ENCODE measurements at regions not wholly inside any gene's neighbourhood (a gene's known extent, or its start where the extent isn't known, plus 50 kb on each side); places are given as distances from the start of the nearest gene placed in this dataset.

- Histone ChIP-seq H3K9ac (ENCODE audit: low read length in 2 of 2) (no peak overlapping the region), H3K27me3 (ENCODE audit: control insufficient read depth in 1 of 2, insufficient read depth in 2 of 2, low read length in 2 of 2) (no peaks in the 10 kb centered on the region), H3K9me3 (ENCODE audit: control insufficient read depth in 2 of 2, low read length in 2 of 2) (peaks cover 0 to 4% of the 10 kb centered on the region in 2 donors), H3K36me3 (ENCODE audit: control insufficient read depth in 2 of 2, insufficient read depth in 2 of 2, low read length in 2 of 2) (no peaks in the 10 kb centered on the region), H3K27ac (ENCODE audit: low read length) (no peak overlapping the region), H3K4me1 (ENCODE audit: control insufficient read depth, insufficient read depth, low read length) (no peaks in the 10 kb centered on the region), H3K4me3 (ENCODE audit: low read length in 2 of 2) (no peak overlapping the region)
Observed at GRCh38 chr21:15557925-15558324, 171.9 kb upstream of the USP25 start.

GRCh38 chr21:15558884-15559283 is 170.9 kb upstream of the USP25 start:
- Histone ChIP-seq H3K27me3 (ENCODE audit: control insufficient read depth in 1 of 2, insufficient read depth in 2 of 2, low read length in 2 of 2) (no peaks in the 10 kb centered on the region), H3K4me1 (ENCODE audit: control insufficient read depth, insufficient read depth, low read length) (no peaks in the 10 kb centered on the region), H3K27ac (ENCODE audit: low read length) (no peak overlapping the region), H3K9ac (ENCODE audit: low read length in 2 of 2) (no peak overlapping the region), H3K9me3 (ENCODE audit: control insufficient read depth in 2 of 2, low read length in 2 of 2) (peaks cover 0 to 4% of the 10 kb centered on the region in 2 donors), H3K4me3 (ENCODE audit: low read length in 2 of 2) (no peak overlapping the region), H3K36me3 (ENCODE audit: control insufficient read depth in 2 of 2, insufficient read depth in 2 of 2, low read length in 2 of 2) (no peaks in the 10 kb centered on the region)

- no peaks in the 10 kb centered on the region for H3K27me3 ChIP-seq (ENCODE audit: control insufficient read depth in 1 of 2, insufficient read depth in 2 of 2, low read length in 2 of 2)
Observed at GRCh38 chr21:15559660-15560059, 170.1 kb upstream of the USP25 start.

GRCh38 chr21:15560383-15561056 is 169.3 kb upstream of the USP25 start:
- no peaks in the 10 kb centered on the region for H3K27me3 ChIP-seq (ENCODE audit: control insufficient read depth in 1 of 2, insufficient read depth in 2 of 2, low read length in 2 of 2)
- H3K9ac ChIP-seq (ENCODE audit: low read length in 2 of 2): no peak overlapping the region
- no peaks in the 10 kb centered on the region for H3K36me3 ChIP-seq (ENCODE audit: control insufficient read depth in 2 of 2, insufficient read depth in 2 of 2, low read length in 2 of 2)
- peaks cover 0 to 4% of the 10 kb centered on the region in 2 donors for H3K9me3 ChIP-seq (ENCODE audit: control insufficient read depth in 2 of 2, low read length in 2 of 2)
- no peak overlapping the region for H3K27ac ChIP-seq (ENCODE audit: low read length)
- H3K4me3 ChIP-seq (ENCODE audit: low read length in 2 of 2): no peak overlapping the region
- H3K4me1 ChIP-seq (ENCODE audit: control insufficient read depth, insufficient read depth, low read length): no peaks in the 10 kb centered on the region

More at GRCh38 chr21:15559660-15560059, 170.1 kb upstream of the USP25 start:
- Histone ChIP-seq H3K27ac (ENCODE audit: low read length) (no peak overlapping the region), H3K36me3 (ENCODE audit: control insufficient read depth in 2 of 2, insufficient read depth in 2 of 2, low read length in 2 of 2) (no peaks in the 10 kb centered on the region), H3K9ac (ENCODE audit: low read length in 2 of 2) (no peak overlapping the region), H3K4me1 (ENCODE audit: control insufficient read depth, insufficient read depth, low read length) (no peaks in the 10 kb centered on the region), H3K4me3 (ENCODE audit: low read length in 2 of 2) (no peak overlapping the region), H3K9me3 (ENCODE audit: control insufficient read depth in 2 of 2, low read length in 2 of 2) (peaks cover 0 to 4% of the 10 kb centered on the region in 2 donors)

GRCh38 chr21:15562748-15563147 is 167.0 kb upstream of the USP25 start:
- H3K27me3 ChIP-seq (ENCODE audit: control insufficient read depth in 1 of 2, insufficient read depth in 2 of 2, low read length in 2 of 2): no peaks in the 10 kb centered on the region
- H3K4me1 ChIP-seq (ENCODE audit: control insufficient read depth, insufficient read depth, low read length): no peaks in the 10 kb centered on the region
- H3K4me3 ChIP-seq (ENCODE audit: low read length in 2 of 2): no peak overlapping the region
- H3K36me3 ChIP-seq (ENCODE audit: control insufficient read depth in 2 of 2, insufficient read depth in 2 of 2, low read length in 2 of 2): no peaks in the 10 kb centered on the region
- H3K9ac ChIP-seq (ENCODE audit: low read length in 2 of 2): no peak overlapping the region
- H3K9me3 ChIP-seq (ENCODE audit: control insufficient read depth in 2 of 2, low read length in 2 of 2): peaks cover 0 to under 1% of the 10 kb centered on the region in 2 donors
- no peak overlapping the region for H3K27ac ChIP-seq (ENCODE audit: low read length)

- Histone ChIP-seq H3K9ac (ENCODE audit: low read length in 2 of 2) (no peak overlapping the region), H3K27me3 (ENCODE audit: control insufficient read depth in 1 of 2, insufficient read depth in 2 of 2, low read length in 2 of 2) (no peaks in the 10 kb centered on the region), H3K4me3 (ENCODE audit: low read length in 2 of 2) (no peak overlapping the region), H3K36me3 (ENCODE audit: control insufficient read depth in 2 of 2, insufficient read depth in 2 of 2, low read length in 2 of 2) (no peaks in the 10 kb centered on the region), H3K27ac (ENCODE audit: low read length) (no peak overlapping the region), H3K9me3 (ENCODE audit: control insufficient read depth in 2 of 2, low read length in 2 of 2) (no peaks in the 10 kb centered on the region), H3K4me1 (ENCODE audit: control insufficient read depth, insufficient read depth, low read length) (no peaks in the 10 kb centered on the region)
Observed at GRCh38 chr21:15564907-15565306, 164.9 kb upstream of the USP25 start.

GRCh38 chr21:15566703-15567102 is 163.1 kb upstream of the USP25 start:
- no peaks in the 10 kb centered on the region for H3K9me3 ChIP-seq (ENCODE audit: control insufficient read depth in 2 of 2, low read length in 2 of 2)
- no peak overlapping the region for H3K27ac ChIP-seq (ENCODE audit: low read length)
- H3K4me1 ChIP-seq (ENCODE audit: control insufficient read depth, insufficient read depth, low read length): no peaks in the 10 kb centered on the region

GRCh38 chr21:15567191-15567590 is 162.6 kb upstream of the USP25 start:
- Histone ChIP-seq H3K4me3 (ENCODE audit: low read length in 2 of 2) (no peak overlapping the region), H3K9me3 (ENCODE audit: control insufficient read depth in 2 of 2, low read length in 2 of 2) (no peaks in the 10 kb centered on the region), H3K27ac (ENCODE audit: low read length) (no peak overlapping the region), H3K9ac (ENCODE audit: low read length in 2 of 2) (no peak overlapping the region), H3K27me3 (ENCODE audit: control insufficient read depth in 1 of 2, insufficient read depth in 2 of 2, low read length in 2 of 2) (no peaks in the 10 kb centered on the region), H3K4me1 (ENCODE audit: control insufficient read depth, insufficient read depth, low read length) (no peaks in the 10 kb centered on the region), H3K36me3 (ENCODE audit: control insufficient read depth in 2 of 2, insufficient read depth in 2 of 2, low read length in 2 of 2) (no peaks in the 10 kb centered on the region)

More at GRCh38 chr21:15566703-15567102, 163.1 kb upstream of the USP25 start:
- no peaks in the 10 kb centered on the region for H3K27me3 ChIP-seq (ENCODE audit: control insufficient read depth in 1 of 2, insufficient read depth in 2 of 2, low read length in 2 of 2)
- no peaks in the 10 kb centered on the region for H3K36me3 ChIP-seq (ENCODE audit: control insufficient read depth in 2 of 2, insufficient read depth in 2 of 2, low read length in 2 of 2)
- H3K4me3 ChIP-seq (ENCODE audit: low read length in 2 of 2): no peak overlapping the region
- H3K9ac ChIP-seq (ENCODE audit: low read length in 2 of 2): no peak overlapping the region

- no peak overlapping the region for H3K4me3 ChIP-seq (ENCODE audit: low read length in 2 of 2)
- no peaks in the 10 kb centered on the region for H3K9me3 ChIP-seq (ENCODE audit: control insufficient read depth in 2 of 2, low read length in 2 of 2)
- no peak overlapping the region for H3K27ac ChIP-seq (ENCODE audit: low read length)
- H3K36me3 ChIP-seq (ENCODE audit: control insufficient read depth in 2 of 2, insufficient read depth in 2 of 2, low read length in 2 of 2): no peaks in the 10 kb centered on the region
- H3K4me1 ChIP-seq (ENCODE audit: control insufficient read depth, insufficient read depth, low read length): no peaks in the 10 kb centered on the region
- no peaks in the 10 kb centered on the region for H3K27me3 ChIP-seq (ENCODE audit: control insufficient read depth in 1 of 2, insufficient read depth in 2 of 2, low read length in 2 of 2)
- no peak overlapping the region for H3K9ac ChIP-seq (ENCODE audit: low read length in 2 of 2)
Observed at GRCh38 chr21:15568516-15568915, 161.3 kb upstream of the USP25 start.

- no peak overlapping the region for H3K4me3 ChIP-seq (ENCODE audit: low read length in 2 of 2)
- H3K27me3 ChIP-seq (ENCODE audit: control insufficient read depth in 1 of 2, insufficient read depth in 2 of 2, low read length in 2 of 2): no peaks in the 10 kb centered on the region
- no peaks in the 10 kb centered on the region for H3K9me3 ChIP-seq (ENCODE audit: control insufficient read depth in 2 of 2, low read length in 2 of 2)
- H3K27ac ChIP-seq (ENCODE audit: low read length): no peak overlapping the region
- H3K36me3 ChIP-seq (ENCODE audit: control insufficient read depth in 2 of 2, insufficient read depth in 2 of 2, low read length in 2 of 2): no peaks in the 10 kb centered on the region
- H3K9ac ChIP-seq (ENCODE audit: low read length in 2 of 2): no peak overlapping the region
- H3K4me1 ChIP-seq (ENCODE audit: control insufficient read depth, insufficient read depth, low read length): no peaks in the 10 kb centered on the region
Observed at GRCh38 chr21:15586752-15587427, 142.9 kb upstream of the USP25 start.

- no peak overlapping the region for H3K9ac ChIP-seq (ENCODE audit: low read length in 2 of 2)
- no peaks in the 10 kb centered on the region for H3K27me3 ChIP-seq (ENCODE audit: control insufficient read depth in 1 of 2, insufficient read depth in 2 of 2, low read length in 2 of 2)
- no peak overlapping the region for H3K4me3 ChIP-seq (ENCODE audit: low read length in 2 of 2)
- no peaks in the 10 kb centered on the region for H3K9me3 ChIP-seq (ENCODE audit: control insufficient read depth in 2 of 2, low read length in 2 of 2)
- no peak overlapping the region for H3K27ac ChIP-seq (ENCODE audit: low read length)
- H3K4me1 ChIP-seq (ENCODE audit: control insufficient read depth, insufficient read depth, low read length): no peaks in the 10 kb centered on the region
- no peaks in the 10 kb centered on the region for H3K36me3 ChIP-seq (ENCODE audit: control insufficient read depth in 2 of 2, insufficient read depth in 2 of 2, low read length in 2 of 2)
Observed at GRCh38 chr21:15592271-15592860, 137.4 kb upstream of the USP25 start.
